ENCODE measurements at regions not wholly inside any gene's neighbourhood (a gene's known extent, or its start where the extent isn't known, plus 50 kb on each side); places are given as distances from the start of the nearest gene placed in this dataset.
A peak's percentile ranks its signal among the peaks of the same experiment; 100 is the strongest.

- H3K4me1 ChIP-seq (ENCODE audit: control insufficient read depth, insufficient read depth, low read length), result no peaks in the 10 kb centered on the region
These were observed 78.3 kb upstream of the TMCO5A start for GRCh38 chr15:37856109-37856508.

GRCh38 chr15:37860896-37861295 lies 73.5 kb upstream of the TMCO5A start:
- Histone ChIP-seq H3K27ac (ENCODE audit: low read length) (no peak overlapping the region), H3K4me1 (ENCODE audit: control insufficient read depth, insufficient read depth, low read length) (no peaks in the 10 kb centered on the region), H3K4me3 (ENCODE audit: low read length in 2 of 2) (no peak overlapping the region), H3K36me3 (ENCODE audit: control insufficient read depth in 2 of 2, insufficient read depth in 2 of 2, low read length in 2 of 2) (no peaks in the 10 kb centered on the region), H3K27me3 (ENCODE audit: control insufficient read depth in 1 of 2, insufficient read depth in 2 of 2, low read length in 2 of 2) (no peaks in the 10 kb centered on the region), H3K9ac (ENCODE audit: low read length in 2 of 2) (no peak overlapping the region), H3K9me3 (ENCODE audit: control insufficient read depth in 2 of 2, low read length in 2 of 2) (no peaks in the 10 kb centered on the region)

More at GRCh38 chr15:37856109-37856508, 78.3 kb upstream of the TMCO5A start:
- H3K36me3 ChIP-seq (ENCODE audit: control insufficient read depth in 2 of 2, insufficient read depth in 2 of 2, low read length in 2 of 2), result no peaks in the 10 kb centered on the region
- H3K27me3 ChIP-seq (ENCODE audit: control insufficient read depth in 1 of 2, insufficient read depth in 2 of 2, low read length in 2 of 2), result no peaks in the 10 kb centered on the region
- no peak overlapping the region for H3K27ac ChIP-seq (ENCODE audit: low read length)
- H3K4me3 ChIP-seq (ENCODE audit: low read length in 2 of 2), result no peak overlapping the region
- H3K9ac ChIP-seq (ENCODE audit: low read length in 2 of 2), result no peak overlapping the region
- no peaks in the 10 kb centered on the region for H3K9me3 ChIP-seq (ENCODE audit: control insufficient read depth in 2 of 2, low read length in 2 of 2)

- Histone ChIP-seq H3K36me3 (ENCODE audit: control insufficient read depth in 2 of 2, insufficient read depth in 2 of 2, low read length in 2 of 2) (no peaks in the 10 kb centered on the region), H3K9me3 (ENCODE audit: control insufficient read depth in 2 of 2, low read length in 2 of 2) (no peaks in the 10 kb centered on the region), H3K27ac (ENCODE audit: low read length) (no peak overlapping the region), H3K27me3 (ENCODE audit: control insufficient read depth in 1 of 2, insufficient read depth in 2 of 2, low read length in 2 of 2) (no peaks in the 10 kb centered on the region), H3K9ac (ENCODE audit: low read length in 2 of 2) (no peak overlapping the region), H3K4me3 (ENCODE audit: low read length in 2 of 2) (no peak overlapping the region), H3K4me1 (ENCODE audit: control insufficient read depth, insufficient read depth, low read length) (no peaks in the 10 kb centered on the region)
These were observed 68.8 kb upstream of the TMCO5A start for GRCh38 chr15:37865687-37866086.

- H3K27me3 ChIP-seq (ENCODE audit: control insufficient read depth in 1 of 2, insufficient read depth in 2 of 2, low read length in 2 of 2), result no peaks in the 10 kb centered on the region
- no peaks in the 10 kb centered on the region for H3K9me3 ChIP-seq (ENCODE audit: control insufficient read depth in 2 of 2, low read length in 2 of 2)
- no peak overlapping the region for H3K27ac ChIP-seq (ENCODE audit: low read length)
- no peaks in the 10 kb centered on the region for H3K36me3 ChIP-seq (ENCODE audit: control insufficient read depth in 2 of 2, insufficient read depth in 2 of 2, low read length in 2 of 2)
- no peaks in the 10 kb centered on the region for H3K4me1 ChIP-seq (ENCODE audit: control insufficient read depth, insufficient read depth, low read length)
- H3K9ac ChIP-seq (ENCODE audit: low read length in 2 of 2), result no peak overlapping the region
- no peak overlapping the region for H3K4me3 ChIP-seq (ENCODE audit: low read length in 2 of 2)
These were observed 63.7 kb upstream of the TMCO5A start for GRCh38 chr15:37870711-37871110.

- no peaks in the 10 kb centered on the region for H3K4me1 ChIP-seq (ENCODE audit: control insufficient read depth, insufficient read depth, low read length)
- H3K9ac ChIP-seq (ENCODE audit: low read length in 2 of 2), result no peak overlapping the region
- no peak overlapping the region for H3K27ac ChIP-seq (ENCODE audit: low read length)
- peaks cover 0 to 2% of the 10 kb centered on the region in 2 donors for H3K27me3 ChIP-seq (ENCODE audit: control insufficient read depth in 1 of 2, insufficient read depth in 2 of 2, low read length in 2 of 2)
- peak overlapping the region in 1 of 2 donors; percentile 45 for H3K4me3 ChIP-seq (ENCODE audit: low read length in 2 of 2)
- no peaks in the 10 kb centered on the region for H3K9me3 ChIP-seq (ENCODE audit: control insufficient read depth in 2 of 2, low read length in 2 of 2)
- H3K36me3 ChIP-seq (ENCODE audit: control insufficient read depth in 2 of 2, insufficient read depth in 2 of 2, low read length in 2 of 2), result no peaks in the 10 kb centered on the region
These were observed 61.8 kb upstream of the TMCO5A start for GRCh38 chr15:37872661-37873060.

GRCh38 chr15:37873336-37873735 lies 61.1 kb upstream of the TMCO5A start:
- Histone ChIP-seq H3K9ac (ENCODE audit: low read length in 2 of 2) (no peak overlapping the region), H3K36me3 (ENCODE audit: control insufficient read depth in 2 of 2, insufficient read depth in 2 of 2, low read length in 2 of 2) (no peaks in the 10 kb centered on the region), H3K27ac (ENCODE audit: low read length) (no peak overlapping the region), H3K27me3 (ENCODE audit: control insufficient read depth in 1 of 2, insufficient read depth in 2 of 2, low read length in 2 of 2) (peaks cover 0 to 2% of the 10 kb centered on the region in 2 donors), H3K4me1 (ENCODE audit: control insufficient read depth, insufficient read depth, low read length) (no peaks in the 10 kb centered on the region), H3K9me3 (ENCODE audit: control insufficient read depth in 2 of 2, low read length in 2 of 2) (no peaks in the 10 kb centered on the region), H3K4me3 (ENCODE audit: low read length in 2 of 2) (no peak overlapping the region)

GRCh38 chr15:37876900-37877299 lies 57.5 kb upstream of the TMCO5A start:
- Histone ChIP-seq H3K4me1 (ENCODE audit: control insufficient read depth, insufficient read depth, low read length) (no peaks in the 10 kb centered on the region), H3K4me3 (ENCODE audit: low read length in 2 of 2) (no peak overlapping the region), H3K36me3 (ENCODE audit: control insufficient read depth in 2 of 2, insufficient read depth in 2 of 2, low read length in 2 of 2) (no peaks in the 10 kb centered on the region), H3K9ac (ENCODE audit: low read length in 2 of 2) (no peak overlapping the region), H3K27ac (ENCODE audit: low read length) (no peak overlapping the region), H3K27me3 (ENCODE audit: control insufficient read depth in 1 of 2, insufficient read depth in 2 of 2, low read length in 2 of 2) (peaks cover 2 to 3% of the 10 kb centered on the region in 2 donors), H3K9me3 (ENCODE audit: control insufficient read depth in 2 of 2, low read length in 2 of 2) (no peaks in the 10 kb centered on the region)

- Histone ChIP-seq H3K9ac (ENCODE audit: low read length in 2 of 2) (no peak overlapping the region), H3K27me3 (ENCODE audit: control insufficient read depth in 1 of 2, insufficient read depth in 2 of 2, low read length in 2 of 2) (peaks cover 2 to 3% of the 10 kb centered on the region in 2 donors), H3K9me3 (ENCODE audit: control insufficient read depth in 2 of 2, low read length in 2 of 2) (no peaks in the 10 kb centered on the region), H3K4me3 (ENCODE audit: low read length in 2 of 2) (no peak overlapping the region), H3K4me1 (ENCODE audit: control insufficient read depth, insufficient read depth, low read length) (no peaks in the 10 kb centered on the region), H3K27ac (ENCODE audit: low read length) (no peak overlapping the region), H3K36me3 (ENCODE audit: control insufficient read depth in 2 of 2, insufficient read depth in 2 of 2, low read length in 2 of 2) (no peaks in the 10 kb centered on the region)
These were observed 56.3 kb upstream of the TMCO5A start for GRCh38 chr15:37877851-37878741.

- no peaks in the 10 kb centered on the region for H3K9me3 ChIP-seq (ENCODE audit: control insufficient read depth in 2 of 2, low read length in 2 of 2)
- no peak overlapping the region for H3K9ac ChIP-seq (ENCODE audit: low read length in 2 of 2)
- H3K27me3 ChIP-seq (ENCODE audit: control insufficient read depth in 1 of 2, insufficient read depth in 2 of 2, low read length in 2 of 2), result peaks cover 2 to 3% of the 10 kb centered on the region in 2 donors
- H3K4me1 ChIP-seq (ENCODE audit: control insufficient read depth, insufficient read depth, low read length), result no peaks in the 10 kb centered on the region
- H3K36me3 ChIP-seq (ENCODE audit: control insufficient read depth in 2 of 2, insufficient read depth in 2 of 2, low read length in 2 of 2), result no peaks in the 10 kb centered on the region
- H3K4me3 ChIP-seq (ENCODE audit: low read length in 2 of 2), result no peak overlapping the region
- no peak overlapping the region for H3K27ac ChIP-seq (ENCODE audit: low read length)
These were observed 54.2 kb upstream of the TMCO5A start for GRCh38 chr15:37880009-37880834.

- H3K9ac ChIP-seq (ENCODE audit: low read length in 2 of 2), result no peak overlapping the region
These were observed 53.6 kb upstream of the TMCO5A start for GRCh38 chr15:37880835-37881153.

More at GRCh38 chr15:37880835-37881153, 53.6 kb upstream of the TMCO5A start:
- Histone ChIP-seq H3K4me3 (ENCODE audit: low read length in 2 of 2) (no peak overlapping the region), H3K27ac (ENCODE audit: low read length) (no peak overlapping the region), H3K4me1 (ENCODE audit: control insufficient read depth, insufficient read depth, low read length) (no peaks in the 10 kb centered on the region), H3K36me3 (ENCODE audit: control insufficient read depth in 2 of 2, insufficient read depth in 2 of 2, low read length in 2 of 2) (no peaks in the 10 kb centered on the region), H3K9me3 (ENCODE audit: control insufficient read depth in 2 of 2, low read length in 2 of 2) (no peaks in the 10 kb centered on the region), H3K27me3 (ENCODE audit: control insufficient read depth in 1 of 2, insufficient read depth in 2 of 2, low read length in 2 of 2) (peaks cover 2 to 3% of the 10 kb centered on the region in 2 donors)
